ENCODE measurements at regions not wholly inside any gene's neighbourhood (a gene's known extent, or its start where the extent isn't known, plus 50 kb on each side); places are given as distances from the start of the nearest gene placed in this dataset.

GRCh38 chr1:106498238-106498637, 558.2 kb upstream of the PRMT6 start:
- no peak for DNase-seq

DNA sequence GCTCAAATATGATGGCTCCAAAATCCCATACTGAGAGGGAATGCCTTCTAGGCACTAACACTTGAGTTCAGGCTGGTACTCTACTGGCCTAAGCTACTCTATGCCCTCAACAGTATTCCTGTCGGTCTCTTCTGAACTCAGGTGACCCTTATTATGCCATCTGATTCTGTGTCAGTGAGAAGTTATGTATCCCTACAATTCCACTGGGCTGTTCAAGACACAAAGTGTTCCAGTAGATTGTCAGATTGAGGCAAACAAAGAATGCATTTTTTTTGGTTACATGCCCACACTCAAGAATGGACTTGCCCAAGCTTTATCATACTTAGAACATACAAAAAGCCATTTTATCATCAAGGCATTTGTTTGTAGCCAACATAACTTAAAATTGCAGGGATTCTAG, 553.8 kb upstream of the PRMT6 start:
- no peak for DNase-seq

GRCh38 chr1:106515375-106515774, 541.1 kb upstream of the PRMT6 start:
- DNase-seq: no peak

DNA sequence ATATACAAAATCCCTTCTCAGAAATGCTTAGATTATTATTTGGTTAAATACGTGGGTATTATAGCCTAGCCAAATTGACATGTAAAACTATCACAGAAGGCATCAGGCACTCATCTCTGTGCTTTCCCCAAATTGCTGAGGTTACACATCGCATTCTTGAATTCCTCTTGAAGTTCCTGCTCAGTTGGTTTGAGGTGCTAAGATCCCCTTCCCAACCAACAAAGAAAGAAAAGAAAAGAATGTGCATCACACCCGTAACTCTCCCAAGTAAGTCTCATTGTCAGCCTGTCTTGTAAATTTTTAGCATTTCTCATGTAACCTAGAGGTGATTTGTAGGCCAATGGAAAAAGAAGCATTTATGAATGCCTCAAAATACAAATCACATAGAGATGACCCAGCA, 539.2 kb upstream of the PRMT6 start:
- DNase-seq: no peak

DNA sequence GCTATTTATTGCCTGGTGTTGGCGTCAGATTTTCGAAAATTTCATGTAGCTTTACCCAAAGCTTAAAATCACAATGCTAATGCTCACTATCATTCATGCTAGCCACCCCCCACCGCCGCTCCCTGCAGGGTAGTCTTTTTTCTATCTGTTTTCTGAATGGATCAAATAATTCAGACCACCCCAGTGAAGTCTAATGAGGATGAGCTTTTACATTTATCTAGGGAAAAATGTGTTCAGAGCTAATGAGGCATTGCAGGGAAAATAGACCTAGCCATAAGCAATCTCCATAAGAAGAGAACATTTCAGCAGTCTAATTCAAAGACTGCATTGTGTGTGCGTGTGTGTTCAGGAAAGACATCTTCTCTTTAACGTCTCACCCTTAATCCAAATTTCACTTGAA, 533.0 kb upstream of the PRMT6 start:
- no peak for DNase-seq

DNA sequence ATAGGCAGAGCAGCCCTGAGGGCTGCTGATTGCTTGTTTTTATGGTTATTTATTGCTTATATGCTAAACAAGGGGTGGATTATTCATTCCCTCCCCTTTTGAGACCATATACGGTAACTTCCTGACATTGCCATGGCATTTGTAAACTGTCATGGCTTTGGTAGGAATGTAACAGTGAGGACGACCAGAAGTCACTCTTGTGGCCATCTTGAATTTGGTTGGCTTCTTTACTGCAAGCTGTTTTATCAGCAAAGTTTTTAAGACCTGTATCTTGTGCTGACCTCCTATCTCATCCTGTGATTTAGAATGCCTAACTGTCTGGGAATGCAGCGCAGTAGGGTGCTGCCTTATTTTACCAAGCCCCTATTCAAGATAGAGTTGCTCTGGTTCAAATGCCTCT, 531.8 kb upstream of the PRMT6 start:
- no peak for DNase-seq

- no peak for DNase-seq
Observed at GRCh38 chr1:106526650-106527049, 529.8 kb upstream of the PRMT6 start.

DNA sequence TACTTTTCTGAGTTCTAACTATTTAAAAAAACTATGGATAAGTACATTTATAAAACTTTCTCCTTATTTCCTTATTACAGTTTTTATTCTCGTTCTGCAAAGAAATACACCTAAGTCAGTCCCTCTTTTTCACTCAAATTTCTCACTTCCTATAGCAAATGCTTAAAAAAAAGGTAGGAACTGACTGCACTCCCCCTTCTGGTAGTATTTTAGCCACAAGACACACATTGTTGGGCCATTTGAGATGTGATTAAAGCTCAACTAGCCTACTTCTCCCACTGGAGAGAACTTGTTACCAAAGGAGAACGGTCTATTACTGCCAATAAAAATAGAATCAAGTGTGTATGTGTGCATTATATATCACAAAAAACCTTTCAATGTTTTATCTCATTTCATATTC, 521.9 kb upstream of the PRMT6 start:
- DNase-seq: no peak

GRCh38 chr1:106536741-106537140, 519.7 kb upstream of the PRMT6 start:
- no peak for DNase-seq

DNA sequence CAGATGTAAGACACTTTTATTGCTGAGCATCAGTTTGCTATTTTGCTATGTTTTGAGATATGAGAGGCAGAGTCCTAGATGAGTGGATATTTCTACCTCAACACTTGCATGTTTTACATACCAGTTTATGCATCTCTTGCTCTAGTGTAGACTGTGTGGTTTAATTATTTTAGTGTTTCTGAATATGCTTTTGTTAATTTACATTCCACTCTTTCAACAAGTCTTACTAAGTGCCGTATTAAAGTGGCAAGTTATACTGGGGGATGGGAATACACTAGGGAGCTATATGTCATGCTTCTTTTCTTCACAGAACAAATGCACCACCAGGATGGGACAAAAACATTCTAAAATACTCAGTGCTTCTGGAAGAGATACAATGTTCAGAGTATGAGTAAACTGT, 507.7 kb upstream of the PRMT6 start:
- no peak for DNase-seq

- no peak for DNase-seq
Observed at GRCh38 chr1:106554294-106554693, 502.2 kb upstream of the PRMT6 start.

- no peak for DNase-seq
Observed at GRCh38 chr1:106555571-106555970, 500.9 kb upstream of the PRMT6 start.

DNA sequence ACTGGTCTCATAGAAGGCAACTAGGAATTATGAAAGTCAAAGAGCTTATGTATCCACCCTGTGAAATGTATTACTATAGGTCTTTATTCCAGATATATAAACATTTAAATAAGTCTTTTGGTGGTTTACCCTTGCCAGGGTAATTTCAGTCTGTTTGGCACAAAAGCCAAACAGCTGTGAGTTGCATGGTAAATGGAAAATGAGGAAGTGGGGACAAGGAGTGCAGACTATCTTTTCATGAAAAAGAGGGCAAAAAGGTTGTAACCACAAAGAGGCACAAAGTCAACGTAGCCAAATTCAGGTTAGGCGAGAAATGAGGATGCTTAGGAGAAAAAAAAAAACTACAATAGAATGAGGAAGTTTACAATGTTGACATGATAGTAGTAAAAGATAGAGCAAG, 492.3 kb upstream of the PRMT6 start:
- DNase-seq: no peak

- DNase-seq: no peak
Observed at GRCh38 chr1:106568201-106568974, 488.1 kb upstream of the PRMT6 start.

GRCh38 chr1:106571109-106571508, 485.4 kb upstream of the PRMT6 start:
- no peak for DNase-seq

GRCh38 chr1:106584107-106584506, 472.4 kb upstream of the PRMT6 start:
- no peak for DNase-seq

DNA sequence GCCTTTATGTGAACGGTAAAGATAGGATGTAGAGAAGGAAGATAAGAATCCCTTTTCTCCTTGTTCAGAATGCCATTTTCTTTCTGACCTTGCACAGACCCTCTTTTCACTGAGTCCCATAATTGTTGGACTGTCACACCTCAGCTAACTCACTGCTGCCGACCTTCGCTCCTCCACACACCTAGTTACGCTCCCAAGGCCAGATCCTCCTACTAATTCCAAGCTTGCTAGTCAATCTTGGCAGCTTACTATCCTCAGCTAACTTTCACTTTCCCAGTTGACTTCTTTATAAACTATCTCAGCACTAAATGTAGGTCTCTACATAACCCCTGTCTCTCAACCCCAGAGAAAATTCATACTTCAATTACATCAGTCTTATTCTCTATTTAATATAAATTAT, 471.8 kb upstream of the PRMT6 start:
- DNase-seq: no peak

GRCh38 chr1:106600626-106601025, 455.8 kb upstream of the PRMT6 start:
- DNase-seq: no peak

GRCh38 chr1:106603616-106604015, 452.9 kb upstream of the PRMT6 start:
- DNase-seq: no peak

- no peak for DNase-seq
Observed at GRCh38 chr1:106608841-106609240, 447.6 kb upstream of the PRMT6 start.

GRCh38 chr1:106613068-106613467, 443.4 kb upstream of the PRMT6 start:
- no peak for DNase-seq

DNA sequence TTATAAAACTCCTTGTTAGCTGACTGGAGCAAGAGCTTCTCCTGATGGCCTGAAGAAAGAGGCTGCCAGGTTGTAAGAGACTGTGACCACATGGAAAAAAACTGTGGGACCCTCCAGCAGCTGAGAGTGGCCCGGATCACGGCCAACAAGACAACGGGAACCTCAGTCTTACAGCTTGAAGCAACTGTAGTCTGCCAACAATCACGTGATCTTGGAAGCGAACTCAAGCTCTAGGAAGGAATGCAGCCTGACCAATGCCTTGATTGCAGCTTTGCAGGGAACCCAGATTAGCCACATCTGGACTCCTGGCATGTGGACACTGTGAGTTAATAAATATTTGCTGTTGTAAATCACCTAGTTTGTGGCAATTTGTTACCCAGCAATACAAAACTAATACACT, 442.6 kb upstream of the PRMT6 start:
- DNase-seq: no peak

DNA sequence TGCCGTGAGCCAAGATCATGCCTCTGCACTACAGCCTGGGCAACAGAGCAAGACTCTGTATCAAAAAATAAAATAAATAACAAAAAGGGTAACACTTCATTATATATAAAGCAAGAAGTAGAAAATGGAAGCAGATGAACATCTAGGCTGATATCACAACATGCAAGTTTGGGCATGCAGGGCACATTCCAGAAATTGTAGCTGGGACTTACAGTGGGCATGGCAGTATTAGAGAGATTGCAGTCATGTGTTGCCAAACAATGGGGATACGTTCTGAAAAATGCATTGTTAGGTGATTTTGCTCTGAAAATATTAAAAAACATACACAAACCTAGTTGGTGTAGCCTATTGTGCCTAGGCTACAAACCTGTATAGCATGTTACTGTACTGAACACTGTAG, 441.0 kb upstream of the PRMT6 start:
- no peak for DNase-seq

- DNase-seq: no peak
Observed at GRCh38 chr1:106619080-106619826, 437.2 kb upstream of the PRMT6 start.

DNA sequence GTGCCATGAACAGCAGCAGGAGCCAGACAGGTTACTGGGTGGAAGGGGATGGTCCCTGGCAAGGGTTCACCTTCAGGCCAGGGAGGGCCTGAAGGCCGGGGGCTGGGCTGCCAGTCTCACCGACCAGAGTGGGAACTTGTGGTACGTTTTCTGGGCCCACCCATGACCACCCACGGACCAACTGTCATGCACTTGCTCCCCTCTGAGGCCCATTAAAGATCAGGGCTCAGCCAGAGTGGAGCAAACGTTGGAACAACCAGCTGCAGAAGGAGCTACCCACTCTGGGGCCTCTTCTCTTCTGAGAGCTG, 436.7 kb upstream of the PRMT6 start:
- no peak for DNase-seq
